CD14-positive monocyte (primary cell): ENCODE measurements at regions not wholly inside any gene's neighbourhood (a gene's known extent, or its start where the extent isn't known, plus 50 kb on each side); places are given as distances from the start of the nearest gene placed in this dataset.

Experiments
- DNase-seq, 3 donors: peaks; one replicate each; pipeline ENCODE4 v3.0.0-alpha.2; 2011 to 2022
- H2AFZ ChIP-seq: 2 replicates; pipeline ENCODE4 v1.6.0; 2012; ENCODE audit warnings: mild to moderate bottlenecking, low read depth, low read length, inconsistent platforms; ENCODE audit not compliant: insufficient read depth, poor library complexity, severe bottlenecking
- H3K27ac ChIP-seq, 2 donors: 1 replicate in 1 of 2; 2 replicates in 1 of 2; pipeline ENCODE4 v1.5.1; 2012 to 2013; ENCODE audit warnings: low read length in 2 of 2, control low read depth in 1 of 2, inconsistent platforms in 1 of 2, low read depth in 1 of 2, mild to moderate bottlenecking in 1 of 2
- H3K27me3 ChIP-seq, 2 donors: one replicate each; pipeline versions ENCODE4 v1.6.0 to v1.6.1; 2011 to 2013; ENCODE audit warnings: low read length in 2 of 2; ENCODE audit not compliant: control insufficient read depth in 2 of 2, insufficient read depth in 2 of 2
- H3K36me3 ChIP-seq, 2 donors: replicated peaks in 1 of 2; 1 replicate in 1 of 2; 2 replicates in 1 of 2; pipeline versions ENCODE4 v1.5.1 to v1.6.1; 2012 to 2013; ENCODE audit warnings: low read length in 2 of 2, control low read depth in 1 of 2, inconsistent platforms in 1 of 2, mild to moderate bottlenecking in 1 of 2; ENCODE audit not compliant: insufficient read depth in 2 of 2, control insufficient read depth in 1 of 2
- H3K4me1 ChIP-seq, 2 donors: 1 replicate in 1 of 2; 2 replicates in 1 of 2; pipeline versions ENCODE4 v1.5.1 to v1.6.1; 2012 to 2013; ENCODE audit warnings: low read length in 2 of 2, control low read depth in 1 of 2, inconsistent platforms in 1 of 2, mild to moderate bottlenecking in 1 of 2, moderate library complexity in 1 of 2; ENCODE audit not compliant: insufficient read depth in 2 of 2, control insufficient read depth in 1 of 2
- H3K4me2 ChIP-seq: replicated peaks from 2 replicates; pipeline ENCODE3; 2012; ENCODE audit warnings: low read length, moderate library complexity, mild to moderate bottlenecking; ENCODE audit not compliant: poor library complexity, severe bottlenecking; ENCODE audit errors: extremely low read depth
- H3K4me3 ChIP-seq, 3 experiments: fragments of 200-600 bp in 1 of 3; sonication (generic) in 1 of 3; replicated peaks in 1 of 3; 1 replicate in 2 of 3; 2 replicates in 1 of 3; pipeline ENCODE4 v1.5.1; 2011 to 2013; ENCODE audit warnings: low read length in 3 of 3, mild to moderate bottlenecking in 3 of 3, control low read depth in 2 of 3, low read depth in 2 of 3, inconsistent platforms in 1 of 3, moderate library complexity in 1 of 3
- H3K79me2 ChIP-seq: 2 replicates; pipeline ENCODE4 v1.6.0; 2012; ENCODE audit warnings: mild to moderate bottlenecking, control low read depth, inconsistent platforms, low read length, moderate library complexity; ENCODE audit not compliant: insufficient read depth
- H3K9ac ChIP-seq: 2 replicates; pipeline ENCODE4 v1.6.0; 2017; ENCODE audit warnings: low read length, mild to moderate bottlenecking; ENCODE audit not compliant: insufficient read depth, poor library complexity, severe bottlenecking
- H3K9me3 ChIP-seq, 2 donors: replicated peaks in 1 of 2; 1 replicate in 1 of 2; 2 replicates in 1 of 2; pipeline versions ENCODE4 v1.5.1 to v1.6.1; 2012 to 2013; ENCODE audit warnings: low read length in 2 of 2, control low read depth in 1 of 2; ENCODE audit not compliant: control insufficient read depth in 1 of 2, insufficient read depth in 1 of 2
- H4K20me1 ChIP-seq: 2 replicates; pipeline ENCODE4 v1.6.0; 2012; ENCODE audit warnings: mild to moderate bottlenecking, low read length, control low read depth, moderate library complexity; ENCODE audit not compliant: insufficient read depth
- H3K27ac Mint-ChIP-seq, 7 donors: one replicate each; pipeline ENCODE4 v1.8.0; 2020; ENCODE audit warnings: mild to moderate bottlenecking in 7 of 7, mixed read lengths in 7 of 7, moderate library complexity in 6 of 7, inconsistent platforms in 2 of 7
- H3K27me3 Mint-ChIP-seq, 3 donors: one replicate each; pipeline ENCODE4 v1.8.0; 2021 to 2022; ENCODE audit warnings: low read depth in 3 of 3, mild to moderate bottlenecking in 3 of 3, mixed read lengths in 3 of 3, moderate library complexity in 3 of 3, inconsistent platforms in 1 of 3
- H3K36me3 Mint-ChIP-seq, 2 donors: one replicate each; pipeline ENCODE4 v1.8.0; 2020; ENCODE audit warnings: mixed read lengths in 2 of 2, inconsistent platforms in 1 of 2, mild to moderate bottlenecking in 1 of 2
- H3K4me1 Mint-ChIP-seq: one replicate; pipeline ENCODE4 v1.8.0; 2020; ENCODE audit warnings: mild to moderate bottlenecking, mixed read lengths
- H3K4me3 Mint-ChIP-seq, 2 donors: one replicate each; pipeline ENCODE4 v1.8.0; 2020; ENCODE audit warnings: mild to moderate bottlenecking in 2 of 2, mixed read lengths in 2 of 2, moderate library complexity in 1 of 2
- H3K9me3 Mint-ChIP-seq, 7 donors: one replicate each; pipeline ENCODE4 v1.8.0; 2020 to 2022; ENCODE audit warnings: mixed read lengths in 7 of 7, mild to moderate bottlenecking in 6 of 7, moderate library complexity in 6 of 7, inconsistent platforms in 2 of 7
- CTCF ChIP-seq: fragments of 200-600 bp; IDR thresholded peaks from one replicate; pipeline ENCODE4 v1.8.0; 2022; ENCODE audit warnings: antibody characterized with exemption, mild to moderate bottlenecking
- WGBS: methylation state at CpG from one replicate; pipeline ENCODE4 v1.1.5; 2013; ENCODE audit warnings: missing lambda C conversion rate; ENCODE audit not compliant: insufficient coverage; 5-methylcytosine and 5-hydroxymethylcytosine counted together
- intact Hi-C, 2 donors: fragments of 100-400 bp; cut with micrococcal nuclease; formaldehyde crosslinking; loops; one replicate each; pipeline versions ENCODE4 v1.15.0 to v1.15.1; 2023

GRCh38 chr4:135319685-135320084 lies 1118.1 kb upstream of the PABPC4L start:
- H3K9ac ChIP-seq: no peak overlapping the region
- H3K4me3 Mint-ChIP-seq: no peak overlapping the region
- H3K4me3 ChIP-seq: no peak overlapping the region

GRCh38 chr4:135316266-135316779 lies 1114.7 kb upstream of the PABPC4L start:
- Mint-ChIP-seq H3K27me3 (no peaks in the 10 kb centered on the region), H3K27ac (no peak overlapping the region), H3K4me1 (no peaks in the 10 kb centered on the region), H3K4me3 (no peak overlapping the region), H3K36me3 (no peaks in the 10 kb centered on the region), H3K9me3 (peaks cover 0 to 8% (median 5%) of the 10 kb centered on the region in 7 donors)
- intact Hi-C loops: no loop called here
- TF ChIP-seq CTCF: no peak
- DNase-seq: no peak
- Histone ChIP-seq H3K79me2 (no peaks in the 10 kb centered on the region), H3K4me1 (no peaks in the 10 kb centered on the region), H3K27me3 (no peaks in the 10 kb centered on the region), H3K4me2 (no peak overlapping the region), H3K9me3 (peaks cover 0 to 8% of the 10 kb centered on the region in 2 donors), H4K20me1 (no peaks in the 10 kb centered on the region), H2AFZ (no peak overlapping the region), H3K9ac (no peak overlapping the region), H3K4me3 (no peak overlapping the region), H3K36me3 (no peaks in the 10 kb centered on the region), H3K27ac (no peak overlapping the region)
- 78% methylated on average over 4 of the region's 7 CpGs for WGBS

More at GRCh38 chr4:135319685-135320084, 1118.1 kb upstream of the PABPC4L start:
- Histone ChIP-seq H3K27ac (no peak overlapping the region), H3K4me1 (no peaks in the 10 kb centered on the region), H3K79me2 (no peaks in the 10 kb centered on the region), H3K27me3 (no peaks in the 10 kb centered on the region), H3K36me3 (no peaks in the 10 kb centered on the region), H3K4me2 (no peak overlapping the region), H4K20me1 (no peaks in the 10 kb centered on the region), H3K9me3 (peaks cover 0 to 8% of the 10 kb centered on the region in 2 donors), H2AFZ (no peak overlapping the region)
- 100% methylated on average over 1 of the region's 2 CpGs for WGBS
- no peak for TF ChIP-seq CTCF
- Mint-ChIP-seq H3K27me3 (no peaks in the 10 kb centered on the region), H3K9me3 (peaks cover 0 to 13% (median 5%) of the 10 kb centered on the region in 7 donors), H3K4me1 (no peaks in the 10 kb centered on the region), H3K36me3 (no peaks in the 10 kb centered on the region), H3K27ac (no peak overlapping the region)
- no peak for DNase-seq
- intact Hi-C loops: no loop called here
